ENCODE measurements at regions not wholly inside any gene's neighbourhood (a gene's known extent, or its start where the extent isn't known, plus 50 kb on each side); places are given as distances from the start of the nearest gene placed in this dataset.

DNA sequence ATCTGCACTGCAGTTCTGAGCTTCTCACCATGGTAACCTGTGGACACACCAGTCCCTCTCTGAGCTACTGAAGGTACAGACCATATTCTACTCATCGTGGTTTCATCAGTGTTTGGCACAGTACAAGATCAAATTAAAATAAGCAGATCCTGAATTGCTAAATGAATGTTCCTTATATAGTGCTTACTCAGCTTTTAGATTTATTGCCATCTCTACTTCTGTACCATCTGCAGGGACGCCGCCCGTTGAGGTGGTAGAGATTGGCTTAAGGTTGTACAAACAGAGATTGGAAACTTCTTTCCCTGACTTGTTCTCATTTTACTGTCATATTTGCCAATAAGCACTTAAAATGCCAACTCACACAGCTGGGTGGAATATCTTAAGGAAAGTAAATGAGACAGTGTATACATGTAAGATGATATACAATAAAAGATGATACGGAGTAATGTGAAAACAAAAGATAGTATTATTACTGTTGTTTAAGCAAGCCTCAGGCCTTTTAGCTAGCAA lies 223.4 kb upstream of the FOXQ1 start:
- peak; percentile 36 for DNase-seq (ENCODE audit: low read depth)

DNA sequence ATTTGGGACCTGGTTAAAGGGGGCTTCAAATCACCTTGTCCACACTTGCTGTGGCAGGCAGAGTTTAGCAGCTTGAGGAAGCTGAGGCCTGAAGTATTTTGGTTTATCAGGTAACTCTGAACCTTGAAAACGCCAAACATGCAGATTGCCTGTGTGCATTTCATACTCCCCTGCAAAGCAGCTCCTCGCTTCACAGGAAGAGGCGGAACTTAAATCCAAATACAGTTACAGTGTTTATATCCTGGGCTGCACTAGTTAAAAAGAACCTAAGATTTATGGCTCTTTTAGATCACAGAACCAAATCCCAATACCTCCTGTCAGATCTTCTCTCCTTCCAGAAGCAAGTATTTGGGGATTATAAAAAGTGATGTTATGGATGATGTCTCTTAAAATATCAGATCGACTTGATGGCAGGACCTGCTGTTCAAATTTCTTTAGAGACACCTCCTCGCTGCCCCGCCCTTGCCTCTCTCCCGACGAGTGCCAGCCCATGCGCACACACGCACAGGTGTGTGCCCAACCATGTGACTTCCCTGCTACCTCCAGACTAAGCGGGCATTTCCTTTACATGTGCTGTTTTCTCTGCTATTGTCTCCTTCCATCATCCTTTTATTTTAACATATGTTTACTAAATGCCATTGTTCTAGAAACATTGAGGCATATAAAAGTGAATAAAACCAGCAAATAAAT lies 224.6 kb upstream of the FOXQ1 start:
- no peak for DNase-seq (ENCODE audit: low read depth)

DNA sequence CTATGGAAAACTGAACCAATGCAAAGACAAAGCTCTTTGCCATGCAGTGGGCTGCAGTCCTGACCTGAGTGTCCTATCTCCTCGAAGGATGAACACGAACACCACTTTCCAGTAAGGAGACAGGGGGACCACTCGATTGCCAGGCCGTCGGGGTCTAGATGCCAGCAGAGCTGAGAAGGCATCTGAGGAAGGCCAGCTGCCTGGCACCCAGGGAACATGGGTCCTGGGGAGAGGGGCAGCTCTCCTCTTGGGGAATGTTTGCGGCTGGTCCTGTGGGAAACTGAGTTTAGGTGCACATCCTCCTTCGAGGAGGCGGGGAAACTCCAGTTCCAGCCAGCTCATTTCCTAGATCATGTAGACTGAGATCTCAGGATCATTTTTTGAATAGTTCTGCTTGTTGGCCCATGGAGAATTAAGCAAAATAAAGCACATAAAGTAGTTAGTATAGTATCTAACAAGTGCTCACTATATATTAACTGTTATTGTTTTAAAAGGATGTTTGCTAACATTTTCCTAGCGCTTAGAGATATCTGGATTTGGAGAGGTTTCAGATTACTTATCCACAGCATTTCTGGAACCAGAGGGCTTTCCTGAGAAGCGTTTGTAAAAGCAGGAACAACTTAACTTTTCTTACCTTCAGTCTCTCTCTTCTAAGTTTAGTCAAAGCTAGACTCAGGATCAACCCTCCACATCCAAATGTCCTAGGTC lies 225.3 kb upstream of the FOXQ1 start:
- no peak for DNase-seq (ENCODE audit: low read depth)

DNA sequence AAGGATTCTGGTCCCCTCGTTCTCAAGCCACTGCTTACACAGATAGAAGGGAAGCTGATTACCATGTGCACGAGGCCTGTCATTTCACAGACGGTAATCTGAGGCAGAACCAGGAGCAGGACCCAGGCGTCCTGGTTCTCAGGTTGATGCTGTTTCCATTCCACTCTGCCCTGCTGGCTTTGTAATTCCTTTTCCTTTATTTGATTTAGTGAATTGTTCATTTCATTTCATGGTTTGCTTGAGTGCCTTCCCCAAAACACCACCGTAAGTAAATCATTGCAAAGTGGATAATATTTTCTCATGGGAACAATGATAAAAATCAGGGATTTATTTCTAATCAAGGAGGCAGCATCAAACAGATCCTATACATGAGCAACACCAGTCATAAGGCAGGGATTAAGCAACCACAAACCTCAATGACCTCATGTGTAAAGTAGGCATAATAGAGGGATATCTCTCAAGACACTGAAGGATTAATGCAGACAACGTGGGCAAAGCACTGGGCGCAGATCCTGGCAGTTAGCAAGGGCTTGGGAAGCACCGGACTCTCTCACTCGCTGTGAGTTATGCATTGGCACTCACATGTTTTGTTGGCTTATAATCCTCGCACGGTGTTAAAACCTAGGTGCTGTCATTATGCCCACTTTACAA lies 229.5 kb upstream of the FOXQ1 start:
- peak; percentile 99 for DNase-seq (ENCODE audit: low read depth)

DNA sequence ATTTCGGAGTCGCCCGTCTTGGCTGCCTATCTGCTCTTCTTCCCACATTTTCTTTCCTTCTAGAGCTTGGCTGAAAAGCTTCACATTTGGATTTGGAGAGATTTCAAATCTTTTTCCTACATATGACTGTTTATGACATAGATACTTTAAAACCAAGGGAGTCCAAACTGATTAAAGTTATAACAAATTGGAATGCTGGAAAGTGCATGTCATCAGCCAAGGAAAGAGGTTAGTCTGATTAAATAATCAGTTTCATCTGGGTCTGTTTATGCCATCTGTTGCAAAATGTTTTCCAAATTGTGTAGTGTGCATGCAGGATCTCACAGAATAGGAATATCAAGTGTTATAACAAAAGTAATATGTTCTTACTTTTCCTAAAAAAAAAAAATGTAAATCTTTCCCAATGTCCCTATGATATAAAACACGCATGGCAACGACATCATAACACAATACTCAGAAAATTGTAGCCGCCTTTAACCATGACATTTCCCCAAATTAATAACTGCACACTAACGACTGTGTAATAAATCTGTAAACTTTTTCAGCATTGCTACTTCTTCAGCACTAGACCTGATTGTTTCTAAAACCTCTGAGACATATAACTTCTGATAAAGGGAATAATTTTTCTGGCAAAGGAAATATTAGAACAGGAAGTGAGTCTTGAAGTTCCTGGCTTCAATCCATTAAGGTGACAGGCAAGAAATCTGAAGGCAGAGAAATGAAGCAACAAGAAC lies 230.2 kb upstream of the FOXQ1 start:
- DNase-seq (ENCODE audit: low read depth) = peak; percentile 81

DNA sequence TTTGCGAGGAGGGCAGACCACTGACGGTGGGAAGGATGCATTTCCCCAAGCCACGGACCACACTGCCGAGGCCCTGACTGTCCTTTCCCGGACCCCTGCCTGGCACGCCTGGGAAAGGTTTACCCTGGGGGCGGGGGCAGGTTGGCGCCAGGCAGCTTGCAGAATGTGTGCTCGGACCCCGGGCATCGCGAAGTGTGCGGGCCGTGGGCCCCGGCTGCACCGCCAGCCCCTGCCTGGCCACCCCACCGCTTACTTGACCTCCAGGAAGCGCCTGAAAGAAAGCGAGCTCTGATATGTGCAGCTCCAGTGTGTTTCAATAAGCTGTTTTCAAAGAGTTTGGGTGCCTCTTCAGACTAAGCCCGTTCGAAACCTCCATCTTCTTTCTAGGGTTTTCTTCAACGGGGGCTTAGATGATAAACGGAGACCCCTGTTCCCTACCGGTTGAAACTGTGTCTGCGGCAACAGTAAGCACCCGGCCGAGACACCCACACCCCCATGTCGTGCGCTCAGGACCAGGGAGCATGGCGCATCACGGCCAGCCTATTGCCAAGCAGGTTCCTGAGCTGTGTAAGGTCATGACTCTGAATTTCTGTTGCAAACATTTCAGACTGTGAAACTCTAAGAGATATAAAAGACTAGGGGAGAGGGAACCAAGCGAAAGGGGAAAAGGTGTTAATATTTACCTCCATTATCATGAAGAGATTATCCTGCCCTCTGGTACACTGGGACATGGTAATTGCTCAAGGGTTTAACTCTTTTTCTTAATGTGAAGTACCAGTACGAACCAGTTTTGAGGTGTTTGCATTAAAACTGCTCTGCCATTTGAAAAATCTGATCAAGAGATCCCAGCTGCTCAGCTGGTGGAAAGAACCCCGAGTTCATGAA lies 231.2 kb upstream of the FOXQ1 start:
- DNase-seq (ENCODE audit: low read depth) = no peak

DNA sequence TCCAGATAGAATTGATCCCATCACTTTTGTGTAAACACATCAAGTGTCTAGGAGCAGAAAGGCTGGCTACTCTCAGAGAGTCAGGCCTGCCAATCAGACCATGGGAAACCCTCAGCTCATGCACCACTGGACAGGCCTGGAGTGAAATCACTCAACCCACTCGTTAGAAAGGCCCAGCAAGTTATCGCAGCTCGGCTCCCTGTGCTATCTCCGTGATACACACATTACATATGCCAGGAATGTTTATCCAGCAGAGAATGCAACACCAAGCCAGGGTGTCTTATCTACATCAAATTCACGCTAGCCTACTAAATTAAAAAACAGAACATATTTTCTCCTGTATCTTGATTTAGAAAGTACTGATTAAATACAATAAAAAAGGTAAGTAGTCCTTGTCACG lies 232.4 kb upstream of the FOXQ1 start:
- DNase-seq (ENCODE audit: low read depth) = peak; percentile 96

DNA sequence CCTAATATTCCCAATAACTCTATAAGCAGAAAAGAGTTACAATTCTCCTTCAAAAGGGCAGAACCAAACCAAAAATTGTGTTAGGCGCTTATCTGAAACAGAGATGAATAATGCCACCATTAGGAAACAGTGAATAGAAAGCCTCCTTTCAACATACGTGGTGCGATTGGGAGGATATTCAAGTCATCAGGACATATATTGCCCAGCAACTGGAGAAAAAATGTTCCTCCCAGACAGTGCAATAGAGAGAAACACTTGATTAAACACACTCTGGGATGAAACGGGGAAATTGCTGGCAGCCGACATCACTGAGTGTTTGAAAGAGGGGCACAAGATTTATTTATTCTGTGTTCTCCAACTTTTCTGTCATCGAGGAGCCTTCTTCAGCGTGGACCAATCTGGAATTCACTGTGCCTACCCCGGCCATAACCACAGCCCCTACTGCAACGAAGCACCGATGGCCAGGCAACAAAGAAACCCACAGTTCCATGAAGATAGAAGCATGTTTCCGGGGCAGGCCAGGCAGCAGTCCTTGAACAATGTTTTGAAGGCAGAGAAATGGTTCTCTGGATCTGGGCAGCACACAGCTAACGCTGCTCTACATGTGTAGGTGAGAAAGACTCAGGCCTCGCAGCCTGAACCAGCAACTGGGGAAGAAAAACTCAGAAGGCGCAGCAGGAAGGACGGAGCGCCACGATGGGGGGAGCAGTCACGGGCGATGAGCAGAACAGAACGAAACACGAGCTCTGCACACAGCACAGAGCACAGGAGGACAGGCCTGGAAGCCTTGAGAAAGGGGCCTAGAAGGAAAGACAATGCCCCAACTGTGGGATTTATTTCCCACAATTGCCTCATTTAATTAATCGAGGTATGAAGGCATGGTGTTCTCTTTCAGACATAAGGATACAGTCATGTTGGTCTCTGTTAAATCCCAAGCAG lies 234.2 kb upstream of the FOXQ1 start:
- peak; percentile 63 for DNase-seq (ENCODE audit: low read depth)

DNA sequence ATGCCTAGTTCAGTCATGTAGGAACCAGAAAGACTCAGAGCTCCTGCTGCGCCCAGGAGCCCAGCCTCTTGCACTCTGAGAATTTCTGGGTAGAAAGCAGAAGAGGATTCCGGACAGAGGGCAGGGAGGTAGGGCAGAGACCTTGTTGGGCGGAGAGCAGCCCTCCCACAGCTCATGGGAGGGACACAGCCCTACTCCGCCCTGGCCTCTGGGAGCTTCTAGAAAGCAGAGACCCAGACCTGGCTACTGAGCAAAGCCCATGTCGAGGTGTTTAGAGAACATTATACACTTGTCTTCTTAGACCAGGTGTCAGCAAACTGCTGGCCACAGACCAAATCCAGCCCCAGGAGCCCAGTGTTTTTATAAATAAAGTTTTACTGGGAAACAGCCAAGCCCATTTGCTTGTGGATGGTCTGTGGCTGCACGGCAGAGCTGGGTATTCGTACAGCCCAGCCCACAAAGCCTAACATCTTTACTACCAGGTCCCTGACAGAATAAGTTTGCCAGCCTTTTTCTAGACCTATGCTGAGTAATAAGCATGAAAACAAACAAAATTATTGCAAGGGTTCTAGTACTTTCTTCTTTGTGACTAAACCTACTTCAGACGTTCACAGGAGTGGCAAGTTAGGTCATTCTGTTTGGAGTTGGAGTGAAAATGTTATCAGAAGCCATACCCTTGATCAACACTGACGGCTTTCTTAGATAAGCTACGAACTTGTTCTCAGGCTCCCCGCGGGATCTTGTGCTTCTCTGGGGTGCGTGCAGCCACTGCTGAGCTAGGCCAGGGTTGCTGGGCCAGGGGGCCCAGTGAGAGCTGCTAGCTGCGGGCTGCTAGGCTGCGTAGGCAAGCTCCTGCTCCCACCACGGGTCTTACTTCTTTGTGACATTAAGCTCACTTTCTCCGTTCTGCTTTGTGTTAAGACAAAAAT lies 235.1 kb upstream of the FOXQ1 start:
- peak; percentile 79 for DNase-seq (ENCODE audit: low read depth)

DNA sequence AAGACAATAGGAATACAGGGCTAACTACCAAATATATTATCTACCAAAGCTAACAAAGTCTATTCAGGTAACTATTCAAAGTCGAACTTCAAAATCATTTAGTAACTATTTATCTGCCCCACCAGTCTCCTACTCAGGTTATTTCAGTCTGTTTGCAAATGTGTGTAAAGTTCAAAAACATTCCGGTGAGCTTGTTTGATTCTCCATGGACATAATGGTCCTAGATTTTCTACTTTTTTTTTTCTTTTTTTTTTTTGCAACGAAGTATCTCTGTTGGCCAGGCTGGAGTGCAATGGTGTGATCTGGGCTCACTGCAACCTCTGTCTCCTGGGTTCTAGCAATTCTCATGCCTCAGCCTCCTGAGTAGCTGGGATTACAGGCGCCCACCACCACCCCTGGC lies 236.0 kb upstream of the FOXQ1 start:
- DNase-seq (ENCODE audit: low read depth) = no peak

DNA sequence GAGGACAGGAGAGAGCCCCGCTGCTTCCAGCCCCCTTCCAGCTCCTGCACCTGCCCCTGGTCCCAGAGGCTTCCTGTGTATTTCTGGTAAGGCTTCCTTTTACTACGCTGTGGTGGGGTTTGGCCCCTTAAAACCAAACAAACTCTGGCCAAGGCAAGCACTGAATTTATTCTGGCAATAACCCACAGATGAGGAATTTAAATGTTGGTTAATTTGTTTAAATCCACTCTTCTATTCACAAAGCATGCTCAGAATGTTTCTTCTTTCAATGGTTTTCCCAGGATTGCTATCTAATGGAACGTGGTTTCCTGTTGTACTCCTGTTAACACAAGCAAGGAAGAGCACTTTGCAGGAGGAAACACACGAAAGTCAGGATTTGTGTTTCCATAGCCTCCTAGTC lies 236.5 kb upstream of the FOXQ1 start:
- DNase-seq (ENCODE audit: low read depth) = no peak

DNA sequence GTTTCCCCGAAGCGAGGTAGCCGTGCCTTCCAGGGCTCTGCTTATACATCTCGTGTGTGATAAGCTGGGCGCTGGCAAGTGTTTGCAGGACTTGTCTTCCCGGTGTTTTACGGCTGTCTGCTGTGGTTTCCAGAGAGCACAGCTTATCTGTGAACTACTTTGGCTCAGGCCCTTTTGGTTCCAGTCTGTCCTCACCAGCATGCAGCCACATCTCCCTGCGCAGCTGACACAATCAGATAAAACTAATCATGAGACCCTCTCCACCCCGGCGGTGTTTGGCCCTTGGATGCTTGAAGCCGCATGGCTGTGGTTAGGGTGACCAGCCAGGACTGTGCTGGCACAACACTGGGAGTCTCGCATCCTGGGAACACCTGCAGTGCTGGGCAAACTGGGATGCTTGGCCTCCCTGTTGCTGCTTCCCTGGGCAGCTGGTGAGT lies 241.8 kb upstream of the FOXQ1 start:
- peak; percentile 92 for DNase-seq (ENCODE audit: low read depth)

DNA sequence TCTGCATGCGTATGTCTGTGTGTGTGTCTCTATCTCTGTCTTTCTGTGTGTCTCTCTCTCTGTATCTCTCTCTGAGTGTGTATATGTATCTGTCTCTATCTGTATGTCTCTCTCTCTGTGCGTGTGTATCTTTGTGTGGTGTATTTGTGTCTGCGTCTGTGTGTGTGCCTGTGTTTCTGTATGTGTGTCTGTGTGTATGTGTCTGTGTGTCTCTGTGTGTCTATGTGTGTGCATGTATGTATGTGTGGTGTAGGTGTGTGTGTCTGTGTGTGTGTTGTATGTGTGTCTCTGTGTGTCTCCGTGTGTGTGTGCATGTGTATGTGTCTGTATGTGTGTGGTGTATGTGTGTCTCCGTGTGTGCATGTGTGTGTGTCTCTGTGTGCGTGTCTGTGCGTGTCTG lies 243.0 kb upstream of the FOXQ1 start:
- no peak for DNase-seq (ENCODE audit: low read depth)

DNA sequence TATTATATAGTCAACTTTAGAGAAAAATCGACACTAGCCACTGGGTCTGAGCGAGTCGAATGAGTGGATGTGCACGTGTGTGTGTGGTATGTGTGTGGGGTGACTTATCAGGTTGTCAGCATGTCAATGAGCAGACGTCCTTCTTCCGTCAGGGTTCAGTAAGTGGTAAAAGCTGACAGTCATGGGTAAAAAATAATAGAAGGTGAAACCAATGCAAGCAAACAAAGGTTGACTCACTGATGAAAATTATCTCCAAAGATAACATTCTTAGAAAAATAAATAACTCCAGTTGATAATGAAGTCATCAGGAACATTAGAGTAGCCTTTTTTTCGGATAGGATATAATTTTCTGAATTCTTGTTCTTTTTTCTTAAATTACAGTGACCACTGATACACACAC lies 243.8 kb upstream of the FOXQ1 start:
- peak; percentile 62 for DNase-seq (ENCODE audit: low read depth)

DNA sequence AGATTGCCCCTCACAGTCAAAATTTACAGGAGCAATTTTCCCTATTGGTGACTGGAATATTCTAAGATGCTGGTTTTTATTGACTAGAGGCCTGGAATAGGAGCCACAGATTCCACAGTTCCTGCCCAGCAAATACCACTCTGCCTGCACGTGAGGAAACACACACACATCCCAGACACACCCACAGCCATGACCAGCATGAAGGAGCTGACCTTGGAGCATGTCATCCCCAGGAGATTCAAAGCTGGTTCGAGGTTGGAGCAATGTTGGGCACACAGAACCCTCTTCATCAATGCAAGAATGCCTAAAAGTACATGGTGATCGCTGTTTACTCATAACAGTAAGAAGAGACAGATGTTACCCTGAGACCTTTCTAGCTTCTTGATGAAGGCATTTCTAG lies 244.6 kb upstream of the FOXQ1 start:
- no peak for DNase-seq (ENCODE audit: low read depth)

DNA sequence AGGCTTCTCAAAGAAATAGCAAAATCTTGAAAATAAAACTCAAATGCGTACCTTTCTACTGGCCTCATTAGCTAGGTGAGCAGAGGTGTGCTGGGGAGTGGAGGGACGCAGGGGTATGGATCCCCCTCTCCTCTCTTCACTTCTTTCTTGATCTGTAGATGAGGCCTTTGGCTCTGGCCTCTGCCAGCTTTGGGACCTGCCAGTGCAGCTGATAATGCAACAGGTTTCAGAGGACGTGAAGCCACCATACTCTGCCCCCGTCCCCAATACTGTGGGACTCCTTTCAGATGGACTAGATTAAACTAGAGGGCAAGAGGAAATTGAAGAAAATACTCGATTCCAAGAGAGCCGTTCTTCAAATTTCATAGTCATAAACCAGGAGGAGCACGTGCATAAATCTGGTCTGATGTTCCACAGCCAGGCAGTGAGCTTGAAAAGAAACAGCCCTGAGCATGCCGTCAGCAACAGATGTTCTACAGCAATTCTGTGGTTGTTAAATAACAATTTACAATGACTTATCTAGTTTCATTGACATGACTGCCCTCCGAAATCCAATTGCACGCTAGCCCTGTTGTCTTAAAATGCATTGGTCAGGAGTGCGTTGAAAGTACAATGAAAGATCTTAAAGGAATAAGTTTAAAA lies 245.3 kb upstream of the FOXQ1 start:
- DNase-seq (ENCODE audit: low read depth) = peak; percentile 36

DNA sequence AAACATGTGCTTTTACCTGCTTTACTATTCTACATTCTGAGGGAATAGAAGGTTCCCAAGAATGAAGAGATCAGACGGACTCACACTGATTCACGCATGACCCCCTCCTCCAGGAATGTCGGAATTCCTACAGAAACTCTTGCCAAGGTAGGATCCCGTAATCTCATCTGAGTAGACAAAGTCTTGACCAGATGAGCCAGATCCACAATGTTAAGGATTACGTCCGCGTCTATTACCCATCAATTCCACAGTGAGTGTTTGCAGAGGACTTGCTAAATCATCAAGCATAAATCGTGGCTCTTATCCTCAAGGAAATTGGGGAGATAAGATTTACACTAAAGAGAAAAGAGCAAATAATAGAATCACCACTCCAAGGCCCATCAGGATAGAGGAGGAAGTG lies 245.9 kb upstream of the FOXQ1 start:
- peak; percentile 86 for DNase-seq (ENCODE audit: low read depth)

DNA sequence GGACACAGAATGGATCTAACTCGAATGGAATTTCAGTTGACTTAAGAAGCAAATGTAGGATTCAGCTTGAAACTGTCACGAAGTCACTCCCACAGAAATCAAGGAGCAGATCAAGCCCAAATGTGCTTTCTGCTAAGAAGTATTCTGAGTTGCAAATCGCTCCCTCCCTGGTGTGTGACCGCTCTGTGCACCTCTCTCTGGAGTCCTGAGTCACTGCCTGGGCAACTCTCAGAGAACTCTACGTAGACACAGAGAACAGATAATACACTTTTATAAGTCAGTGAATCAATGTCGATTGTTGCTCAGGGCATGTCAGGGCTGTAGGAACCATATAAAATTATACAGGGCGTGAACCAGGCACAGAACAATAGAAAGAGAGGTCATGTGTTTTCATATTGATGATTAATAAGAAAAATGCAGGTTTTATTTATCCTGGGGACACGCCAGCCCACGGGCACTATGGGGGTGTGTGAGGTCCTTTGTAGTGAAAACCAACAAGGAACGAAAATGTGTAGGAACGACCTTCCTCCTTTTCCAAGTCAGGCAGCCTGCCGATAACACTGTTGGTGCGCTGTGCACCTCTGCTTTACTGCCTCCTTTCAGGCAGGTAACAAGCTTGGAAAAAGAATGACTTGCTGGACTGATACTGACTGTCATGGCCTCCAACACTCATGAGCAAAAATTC lies 248.1 kb upstream of the FOXQ1 start:
- no peak for DNase-seq (ENCODE audit: low read depth)

Measured in amniotic epithelial cell (primary cell).